ENCODE measurements at regions not wholly inside any gene's neighbourhood (a gene's known extent, or its start where the extent isn't known, plus 50 kb on each side); places are given as distances from the start of the nearest gene placed in this dataset.

GRCh38 chr7:142645777-142646176, 103.5 kb upstream of the PRSS1 start:
- TF ChIP-seq POLR2A (IDR thresholded peaks at IDR 0.05; ENCODE audit: low read depth, low read length) (no peak), POLR2AphosphoS5 (IDR thresholded peaks at IDR 0.05; ENCODE audit: low read depth, low read length) (no peak), SPI1 (IDR thresholded peaks at IDR 0.05; ENCODE audit: low read depth, low read length) (no peak), TAF1 (IDR thresholded peaks at IDR 0.05; ENCODE audit: low read depth, low read length) (no peak), POU2F2 (IDR thresholded peaks at IDR 0.05; ENCODE audit: low read depth, low read length) (no peak), PAX5 (IDR thresholded peaks at IDR 0.05; ENCODE audit: insufficient read depth, low read length, severe bottlenecking) (no peak)
